Mucosa of stomach (tissue), 1 donor: ENCODE measurements at regions not wholly inside any gene's neighbourhood (a gene's known extent, or its start where the extent isn't known, plus 50 kb on each side); places are given as distances from the start of the nearest gene placed in this dataset.

Experiments
- H3K27me3 ChIP-seq: one replicate; pipeline ENCODE4 v1.7.0; 2013; ENCODE audit warnings: mild to moderate bottlenecking, low read length; ENCODE audit not compliant: control insufficient read depth, insufficient read depth
- H3K36me3 ChIP-seq: one replicate; pipeline ENCODE4 v1.7.0; 2013; ENCODE audit warnings: low read length; ENCODE audit not compliant: control insufficient read depth, insufficient read depth
- H3K4me1 ChIP-seq: one replicate; pipeline ENCODE4 v1.7.0; 2013; ENCODE audit warnings: mild to moderate bottlenecking, low read length; ENCODE audit not compliant: control insufficient read depth, insufficient read depth
- H3K4me3 ChIP-seq: one replicate; pipeline ENCODE4 v1.7.0; 2013; ENCODE audit warnings: low read length
- H3K9ac ChIP-seq: one replicate; pipeline ENCODE4 v1.7.0; 2013; ENCODE audit warnings: mild to moderate bottlenecking, low read length, moderate library complexity
- H3K9me3 ChIP-seq: one replicate; pipeline ENCODE4 v1.7.0; 2013; ENCODE audit warnings: mild to moderate bottlenecking, low read length, moderate library complexity; ENCODE audit not compliant: control insufficient read depth
- donor health status: Pancreatic carcinoma.

- Histone ChIP-seq H3K4me1 (no peaks in the 10 kb centered on the region), H3K9ac (no peak overlapping the region), H3K27me3 (no peaks in the 10 kb centered on the region), H3K36me3 (no peaks in the 10 kb centered on the region), H3K4me3 (no peak overlapping the region), H3K9me3 (no peaks in the 10 kb centered on the region)
Observed at GRCh38 chr2:7886666-7887065, 795.2 kb upstream of the ID2 start.

GRCh38 chr2:7887441-7887840 lies 794.4 kb upstream of the ID2 start:
- H3K4me3 ChIP-seq: no peak overlapping the region

GRCh38 chr2:7888876-7889275 lies 793.0 kb upstream of the ID2 start:
- Histone ChIP-seq H3K36me3 (no peaks in the 10 kb centered on the region), H3K4me3 (no peak overlapping the region), H3K9me3 (no peaks in the 10 kb centered on the region), H3K4me1 (no peaks in the 10 kb centered on the region), H3K9ac (no peak overlapping the region), H3K27me3 (no peaks in the 10 kb centered on the region)

More at GRCh38 chr2:7887441-7887840, 794.4 kb upstream of the ID2 start:
- Histone ChIP-seq H3K9me3 (no peaks in the 10 kb centered on the region), H3K36me3 (no peaks in the 10 kb centered on the region), H3K27me3 (no peaks in the 10 kb centered on the region), H3K9ac (no peak overlapping the region), H3K4me1 (no peaks in the 10 kb centered on the region)

- Histone ChIP-seq H3K9me3 (no peaks in the 10 kb centered on the region), H3K4me3 (no peak overlapping the region), H3K4me1 (no peaks in the 10 kb centered on the region), H3K27me3 (no peaks in the 10 kb centered on the region), H3K9ac (no peak overlapping the region), H3K36me3 (no peaks in the 10 kb centered on the region)
Observed at GRCh38 chr2:7891312-7891711, 790.5 kb upstream of the ID2 start.

- no peak overlapping the region for H3K9ac ChIP-seq
- H3K9me3 ChIP-seq: no peaks in the 10 kb centered on the region
Observed at GRCh38 chr2:7895289-7895688, 786.6 kb upstream of the ID2 start.

GRCh38 chr2:7896940-7897487 lies 784.8 kb upstream of the ID2 start:
- H3K27me3 ChIP-seq: no peaks in the 10 kb centered on the region
- no peak overlapping the region for H3K4me3 ChIP-seq
- no peak overlapping the region for H3K9ac ChIP-seq
- H3K9me3 ChIP-seq: no peaks in the 10 kb centered on the region
- H3K36me3 ChIP-seq: no peaks in the 10 kb centered on the region
- no peaks in the 10 kb centered on the region for H3K4me1 ChIP-seq

More at GRCh38 chr2:7895289-7895688, 786.6 kb upstream of the ID2 start:
- no peak overlapping the region for H3K4me3 ChIP-seq
- no peaks in the 10 kb centered on the region for H3K27me3 ChIP-seq
- H3K36me3 ChIP-seq: no peaks in the 10 kb centered on the region
- no peaks in the 10 kb centered on the region for H3K4me1 ChIP-seq

GRCh38 chr2:7899241-7899640 lies 782.6 kb upstream of the ID2 start:
- no peaks in the 10 kb centered on the region for H3K36me3 ChIP-seq
- no peak overlapping the region for H3K4me3 ChIP-seq
- H3K4me1 ChIP-seq: no peaks in the 10 kb centered on the region
- H3K9ac ChIP-seq: no peak overlapping the region
- no peaks in the 10 kb centered on the region for H3K27me3 ChIP-seq
- H3K9me3 ChIP-seq: no peaks in the 10 kb centered on the region

- Histone ChIP-seq H3K36me3 (no peaks in the 10 kb centered on the region), H3K9me3 (no peaks in the 10 kb centered on the region), H3K4me1 (no peaks in the 10 kb centered on the region), H3K27me3 (no peaks in the 10 kb centered on the region), H3K4me3 (no peak overlapping the region), H3K9ac (no peak overlapping the region)
Observed at GRCh38 chr2:7899923-7900322, 781.9 kb upstream of the ID2 start.

- no peaks in the 10 kb centered on the region for H3K4me1 ChIP-seq
- no peaks in the 10 kb centered on the region for H3K27me3 ChIP-seq
- no peaks in the 10 kb centered on the region for H3K36me3 ChIP-seq
- H3K9me3 ChIP-seq: no peaks in the 10 kb centered on the region
- H3K9ac ChIP-seq: no peak overlapping the region
- H3K4me3 ChIP-seq: no peak overlapping the region
Observed at GRCh38 chr2:7900593-7900992, 781.3 kb upstream of the ID2 start.

GRCh38 chr2:7902251-7902765 lies 779.5 kb upstream of the ID2 start:
- H3K9ac ChIP-seq: no peak overlapping the region
- no peak overlapping the region for H3K4me3 ChIP-seq
- no peaks in the 10 kb centered on the region for H3K27me3 ChIP-seq
- no peaks in the 10 kb centered on the region for H3K36me3 ChIP-seq
- no peaks in the 10 kb centered on the region for H3K9me3 ChIP-seq
- H3K4me1 ChIP-seq: no peaks in the 10 kb centered on the region

GRCh38 chr2:7904319-7904718 lies 777.5 kb upstream of the ID2 start:
- Histone ChIP-seq H3K9ac (no peak overlapping the region), H3K4me1 (no peaks in the 10 kb centered on the region), H3K36me3 (no peaks in the 10 kb centered on the region), H3K27me3 (no peaks in the 10 kb centered on the region), H3K4me3 (no peak overlapping the region), H3K9me3 (no peaks in the 10 kb centered on the region)

- no peaks in the 10 kb centered on the region for H3K9me3 ChIP-seq
- H3K4me3 ChIP-seq: no peak overlapping the region
- H3K4me1 ChIP-seq: no peaks in the 10 kb centered on the region
- no peaks in the 10 kb centered on the region for H3K36me3 ChIP-seq
- H3K9ac ChIP-seq: no peak overlapping the region
- H3K27me3 ChIP-seq: no peaks in the 10 kb centered on the region
Observed at GRCh38 chr2:7905756-7906155, 776.1 kb upstream of the ID2 start.

GRCh38 chr2:7906431-7906830 lies 775.4 kb upstream of the ID2 start:
- H3K9me3 ChIP-seq: no peaks in the 10 kb centered on the region
- no peaks in the 10 kb centered on the region for H3K4me1 ChIP-seq
- no peak overlapping the region for H3K4me3 ChIP-seq
- no peak overlapping the region for H3K9ac ChIP-seq
- no peaks in the 10 kb centered on the region for H3K36me3 ChIP-seq
- no peaks in the 10 kb centered on the region for H3K27me3 ChIP-seq
